H1 (cell line): ENCODE measurements at regions not wholly inside any gene's neighbourhood (a gene's known extent, or its start where the extent isn't known, plus 50 kb on each side); places are given as distances from the start of the nearest gene placed in this dataset.

Experiments used
- CTCF ChIA-PET: fragments of 300-600 bp; sonication (Branson Sonifier 250); formaldehyde crosslinking; loops from one replicate; lab custom pipeline; 2021; ENCODE audit not compliant: partially characterized antibody; lab: Charles Lee
- POLR2A ChIA-PET: fragments of 300-600 bp; sonication (Branson Sonifier 250); formaldehyde crosslinking; loops from one replicate; lab custom pipeline; 2021; ENCODE audit warnings: inconsistent platforms; ENCODE audit not compliant: partially characterized antibody; lab: Charles Lee
- DNase-seq, 2 experiments: peaks; one replicate each; pipeline versions ENCODE4 v3.0.0 to v3.0.0-alpha.2; 2010 to 2022; ENCODE audit warnings: low spot score in 2 of 2, low read depth in 1 of 2, mixed read lengths in 1 of 2
- FAIRE-seq: peaks from 2 replicates; lab custom pipeline; 2011; peaks lifted over from hg19 to GRCh38; lab: Jason Lieb, UNC
- H2AFZ ChIP-seq: 2 replicates; pipeline ENCODE4 v1.8.1; 2012; ENCODE audit warnings: low read length, inconsistent platforms
- H2AK5ac ChIP-seq: 2 replicates; pipeline ENCODE4 v1.6.1; 2013; ENCODE audit warnings: low read depth, low read length
- H2BK120ac ChIP-seq: replicated peaks from 2 replicates; pipeline ENCODE3; 2013; ENCODE audit warnings: low read depth, low read length, inconsistent platforms
- H2BK12ac ChIP-seq: 2 replicates; pipeline ENCODE4 v1.6.1; 2013; ENCODE audit warnings: low read depth, low read length
- H2BK15ac ChIP-seq: 2 replicates; pipeline ENCODE4 v1.6.1; 2013; ENCODE audit warnings: low read length
- H2BK20ac ChIP-seq: 2 replicates; pipeline ENCODE4 v1.6.1; 2013; ENCODE audit warnings: low read length
- H2BK5ac ChIP-seq: 2 replicates; pipeline ENCODE4 v1.6.1; 2013; ENCODE audit warnings: low read depth, low read length
- H3K14ac ChIP-seq: 2 replicates; pipeline ENCODE4 v1.6.1; 2013; ENCODE audit warnings: inconsistent platforms; ENCODE audit not compliant: insufficient read length
- H3K18ac ChIP-seq: 2 replicates; pipeline ENCODE4 v1.6.1; 2013; ENCODE audit warnings: low read length; ENCODE audit errors: extremely low read depth
- H3K23ac ChIP-seq: 2 replicates; pipeline ENCODE4 v1.6.1; 2013; ENCODE audit warnings: inconsistent platforms; ENCODE audit not compliant: insufficient read length
- H3K23me2 ChIP-seq: 2 replicates; pipeline ENCODE4 v1.6.1; 2013; ENCODE audit warnings: low read depth, low read length
- H3K27ac ChIP-seq: 2 replicates; pipeline ENCODE4 v1.6.1; 2011; ENCODE audit warnings: low read depth, low read length, inconsistent platforms
- H3K27me3 ChIP-seq, 4 experiments: replicated peaks in 1 of 4; 1 replicate in 1 of 4; 2 replicates in 3 of 4; pipeline versions ENCODE4 v1.6.1 to v1.8.1; 2011 to 2013; ENCODE audit warnings: low read length in 3 of 4, mild to moderate bottlenecking in 3 of 4, inconsistent platforms in 2 of 4, mixed read lengths in 2 of 4, moderate library complexity in 1 of 4; ENCODE audit not compliant: control insufficient read depth in 3 of 4, insufficient read depth in 3 of 4; ENCODE audit errors: extremely low read depth in 1 of 4
- H3K36me3 ChIP-seq, 4 experiments: 2 replicates each; pipeline versions ENCODE4 v1.6.1 to v1.8.1; 2011 to 2013; ENCODE audit warnings: mild to moderate bottlenecking in 4 of 4, low read length in 3 of 4, moderate library complexity in 2 of 4, control low read depth in 1 of 4, inconsistent platforms in 1 of 4; ENCODE audit not compliant: insufficient read depth in 4 of 4, control insufficient read depth in 2 of 4
- H3K4ac ChIP-seq: replicated peaks from 2 replicates; pipeline ENCODE3; 2013; ENCODE audit warnings: low read length, low read depth, mixed read lengths, inconsistent platforms; ENCODE audit not compliant: insufficient read length
- H3K4me1 ChIP-seq, 4 experiments: replicated peaks in 1 of 4; 1 replicate in 1 of 4; 2 replicates in 3 of 4; pipeline versions ENCODE4 v1.6.1 to v1.8.1; 2011 to 2013; ENCODE audit warnings: low read length in 3 of 4, inconsistent platforms in 2 of 4, mixed read lengths in 1 of 4; ENCODE audit not compliant: insufficient read depth in 4 of 4, control insufficient read depth in 3 of 4
- H3K4me2 ChIP-seq, 2 experiments: 2 replicates each; pipeline versions ENCODE4 v1.6.1 to v1.8.1; 2011 to 2013; ENCODE audit warnings: low read depth in 2 of 2, low read length in 2 of 2, control low read depth in 1 of 2, inconsistent platforms in 1 of 2, mild to moderate bottlenecking in 1 of 2; ENCODE audit not compliant: insufficient read depth in 1 of 2
- H3K4me3 ChIP-seq, 4 experiments: fragments of 200-600, 300-600 bp in 1 of 4; sonication (generic), shearing (Covaris generic), sonication (Bioruptor Twin) in 1 of 4; 2 replicates each; pipeline versions ENCODE4 v1.5.1 to v1.8.1; 2011 to 2016; ENCODE audit warnings: low read length in 4 of 4, low read depth in 3 of 4, control low read depth in 2 of 4, inconsistent platforms in 2 of 4, mild to moderate bottlenecking in 2 of 4, mixed read lengths in 1 of 4, moderate library complexity in 1 of 4; ENCODE audit not compliant: insufficient read depth in 2 of 4; ENCODE audit errors: extremely low read depth in 1 of 4
- H3K56ac ChIP-seq: replicated peaks from 2 replicates; pipeline ENCODE3; 2013; ENCODE audit warnings: low read depth, mild to moderate bottlenecking, mixed read lengths, low read length, inconsistent platforms; ENCODE audit not compliant: insufficient read length
- H3K79me1 ChIP-seq: 2 replicates; pipeline ENCODE4 v1.6.1; 2013; ENCODE audit warnings: low read depth, low read length, control low read depth
- H3K79me2 ChIP-seq, 2 experiments: 2 replicates each; pipeline versions ENCODE4 v1.6.1 to v1.8.1; 2012 to 2013; ENCODE audit warnings: low read length in 2 of 2, mild to moderate bottlenecking in 2 of 2, inconsistent platforms in 1 of 2; ENCODE audit not compliant: insufficient read depth in 2 of 2, control insufficient read depth in 1 of 2
- H3K9ac ChIP-seq, 4 experiments: replicated peaks in 1 of 4; 1 replicate in 1 of 4; 2 replicates in 3 of 4; pipeline versions ENCODE4 v1.6.1 to v1.8.1; 2011 to 2013; ENCODE audit warnings: low read depth in 3 of 4, low read length in 3 of 4, control low read depth in 2 of 4, mild to moderate bottlenecking in 2 of 4, moderate library complexity in 2 of 4, inconsistent platforms in 1 of 4; ENCODE audit errors: extremely low read depth in 1 of 4
- H3K9me3 ChIP-seq, 2 experiments: 2 replicates each; pipeline versions ENCODE4 v1.6.1 to v1.8.1; 2012 to 2013; ENCODE audit warnings: mild to moderate bottlenecking in 2 of 2, moderate library complexity in 2 of 2, control low read depth in 1 of 2, inconsistent platforms in 1 of 2, low read depth in 1 of 2, low read length in 1 of 2, mixed read lengths in 1 of 2; ENCODE audit not compliant: insufficient read depth in 2 of 2
- H4K20me1 ChIP-seq, 2 experiments: replicated peaks in 1 of 2; 2 replicates each; pipeline versions ENCODE3 to v1.8.1; 2011 to 2013; ENCODE audit warnings: inconsistent platforms in 2 of 2, low read length in 2 of 2, mild to moderate bottlenecking in 1 of 2; ENCODE audit not compliant: insufficient read depth in 2 of 2, control insufficient read depth in 1 of 2
- H4K5ac ChIP-seq: 2 replicates; pipeline ENCODE4 v1.6.1; 2013; ENCODE audit warnings: low read length, low read depth, mixed read lengths, inconsistent platforms; ENCODE audit not compliant: insufficient read length
- H4K8ac ChIP-seq: 2 replicates; pipeline ENCODE4 v1.8.0; 2013; ENCODE audit warnings: mild to moderate bottlenecking, moderate library complexity, low read length, inconsistent platforms; ENCODE audit not compliant: insufficient read depth; ENCODE audit errors: extremely low read depth
- H4K91ac ChIP-seq: replicated peaks from 2 replicates; pipeline ENCODE3; 2013; ENCODE audit warnings: low read length, mixed read lengths, inconsistent platforms; ENCODE audit not compliant: insufficient read length
- ASH2L ChIP-seq: fragments of 200-600, 300-600 bp; sonication (generic); IDR thresholded peaks from one replicate; pipeline ENCODE4 v1.7.1; 2017; ENCODE audit warnings: low read length
- GABPA ChIP-seq: IDR thresholded peaks from 2 replicates; pipeline ENCODE4 v1.6.1; 2011; ENCODE audit warnings: mild to moderate bottlenecking, low read length, moderate library complexity, borderline replicate concordance; ENCODE audit not compliant: insufficient read depth
- MAX ChIP-seq: IDR thresholded peaks from 2 replicates; pipeline ENCODE4 v1.6.1; 2012; ENCODE audit warnings: inconsistent platforms
- RFX5 ChIP-seq: IDR thresholded peaks from 2 replicates; pipeline ENCODE4 v1.6.1; 2011; ENCODE audit warnings: low read depth, low read length, improper control_type of control experiment, borderline replicate concordance
- SP1 ChIP-seq: IDR thresholded peaks from 2 replicates; pipeline ENCODE4 v1.6.1; 2011; ENCODE audit warnings: low read depth, low read length
- SP4 ChIP-seq: IDR thresholded peaks from 2 replicates; pipeline ENCODE4 v1.6.1; 2012; ENCODE audit warnings: low read length, inconsistent platforms
- TCF12 ChIP-seq: IDR thresholded peaks from 2 replicates; pipeline ENCODE4 v1.6.1; 2011; ENCODE audit warnings: low read depth, mild to moderate bottlenecking, low read length
- WGBS, 2 experiments: shearing (Covaris generic) in 1 of 2; methylation state at CpG; one replicate each; pipeline versions ENCODE4 v1.1.6 to v1.1.7; 2013 to 2015; ENCODE audit warnings: low lambda C conversion rate in 2 of 2, mixed read lengths in 2 of 2, inconsistent platforms in 1 of 2, low coverage in 1 of 2, missing lambda C conversion rate in 1 of 2; ENCODE audit not compliant: insufficient replicate concordance in 2 of 2, insufficient coverage in 1 of 2, insufficient read length in 1 of 2; ENCODE audit errors: extremely low coverage in 1 of 2, missing lambda C conversion rate in 1 of 2; 5-methylcytosine and 5-hydroxymethylcytosine counted together

- Histone ChIP-seq H3K9me3 (no peaks in the 10 kb centered on the region), H3K14ac (no peak overlapping the region), H3K9ac (no peak overlapping the region), H4K20me1 (no peaks in the 10 kb centered on the region), H3K4me3 (no peak overlapping the region), H2BK20ac (no peak overlapping the region), H3K23me2 (no peaks in the 10 kb centered on the region), H3K36me3 (no peaks in the 10 kb centered on the region), H4K8ac (no peak overlapping the region), H3K4ac (no peak overlapping the region), H3K56ac (no peak overlapping the region), H3K27ac (no peak overlapping the region), H2BK5ac (no peak overlapping the region), H3K27me3 (peaks cover 0 to 1% (median 0%) of the 10 kb centered on the region in 4 experiments; a peak in 1 of 7 replicates), H2AK5ac (no peak overlapping the region), H3K79me1 (no peaks in the 10 kb centered on the region), H2BK15ac (no peak overlapping the region), H3K4me2 (no peak overlapping the region), H2AFZ (no peak overlapping the region), H2BK120ac (no peak overlapping the region), H2BK12ac (no peak overlapping the region), H3K23ac (no peak overlapping the region), H3K4me1 (no peaks in the 10 kb centered on the region), H4K91ac (no peak overlapping the region), H3K79me2 (no peaks in the 10 kb centered on the region), H4K5ac (no peak overlapping the region), H3K18ac (no peak overlapping the region)
- ChIA-PET CTCF (no interaction called here), POLR2A (no interaction called here)
- FAIRE-seq: no peak
- DNase-seq: no peak
- TF ChIP-seq SP1: no peak
- TF ChIP-seq RFX5: no peak
- TF ChIP-seq ASH2L: no peak
- TF ChIP-seq MAX: no peak
- no peak for TF ChIP-seq SP4
- no peak for TF ChIP-seq TCF12
- TF ChIP-seq GABPA: no peak
- 91% methylated on average over 3 of the region's 3 CpGs; no CpG with 5 or more reads in 1 of the 2 experiments for WGBS, 2 experiments
These were observed 300.7 kb downstream of the NOL4 start for GRCh38 chr18:33923980-33924379.
